H1 (cell line): ENCODE measurements at regions not wholly inside any gene's neighbourhood (a gene's known extent, or its start where the extent isn't known, plus 50 kb on each side); places are given as distances from the start of the nearest gene placed in this dataset.

Experiments used
- CHD2 ChIP-seq: IDR thresholded peaks from 2 replicates; pipeline ENCODE4 v1.6.1; 2012; ENCODE audit warnings: low read length, improper control_type of control experiment
- EZH2 ChIP-seq: fragments of 200-600 bp; sonication (generic); IDR thresholded peaks from 2 replicates; pipeline ENCODE4 v1.7.1; 2012; ENCODE audit warnings: low read depth, mild to moderate bottlenecking, moderate library complexity, low read length, inconsistent platforms; ENCODE audit not compliant: severe bottlenecking
- JUN ChIP-seq: IDR thresholded peaks from 2 replicates; pipeline ENCODE4 v1.6.1; 2011; ENCODE audit warnings: low read depth, mild to moderate bottlenecking, improper control_type of control experiment, low read length
- MAFK ChIP-seq: IDR thresholded peaks from 2 replicates; pipeline ENCODE4 v1.6.1; 2012; ENCODE audit warnings: low read depth, mild to moderate bottlenecking, improper control_type of control experiment, low read length
- SIRT6 ChIP-seq: IDR thresholded peaks from one replicate; pipeline ENCODE4 v1.7.1; 2012; ENCODE audit warnings: low read length, inconsistent platforms
- SP2 ChIP-seq: IDR thresholded peaks from 2 replicates; pipeline ENCODE4 v1.6.1; 2012; ENCODE audit warnings: mild to moderate bottlenecking, low read length, inconsistent platforms
- SUZ12 ChIP-seq: fragments of 200-600 bp; sonication (generic); IDR thresholded peaks from 2 replicates; pipeline ENCODE4 v1.6.1; 2012; ENCODE audit warnings: mild to moderate bottlenecking, inconsistent platforms, low read length, moderate library complexity, mixed read lengths
- TEAD4 ChIP-seq: IDR thresholded peaks from 2 replicates; pipeline ENCODE4 v1.6.1; 2012; ENCODE audit warnings: low read depth, low read length, inconsistent platforms, mixed read lengths
- YY1 ChIP-seq: IDR thresholded peaks from 2 replicates; pipeline ENCODE4 v1.6.1; 2011; ENCODE audit warnings: low read depth, mild to moderate bottlenecking, low read length
- TF ChIP-seq, protein P1 (sequence below): fragments of 300-600 bp; sonication (generic); IDR thresholded peaks from 2 replicates; pipeline ENCODE4 v1.7.1; 2012; ENCODE audit warnings: low read length, moderate library complexity, mild to moderate bottlenecking, inconsistent platforms; ENCODE audit not compliant: insufficient replicate concordance
- TF ChIP-seq, protein P2 (sequence below), 3 experiments: IDR thresholded peaks; 1 replicate in 2 of 3; 2 replicates in 1 of 3; pipeline versions ENCODE4 v1.5.1 to v1.6.1; 2011; ENCODE audit warnings: low read length in 3 of 3, mild to moderate bottlenecking in 3 of 3, inconsistent platforms in 2 of 3, low read depth in 1 of 3, moderate library complexity in 1 of 3; ENCODE audit not compliant: insufficient read depth in 1 of 3; ENCODE audit errors: control extremely low read depth in 1 of 3

DNA sequence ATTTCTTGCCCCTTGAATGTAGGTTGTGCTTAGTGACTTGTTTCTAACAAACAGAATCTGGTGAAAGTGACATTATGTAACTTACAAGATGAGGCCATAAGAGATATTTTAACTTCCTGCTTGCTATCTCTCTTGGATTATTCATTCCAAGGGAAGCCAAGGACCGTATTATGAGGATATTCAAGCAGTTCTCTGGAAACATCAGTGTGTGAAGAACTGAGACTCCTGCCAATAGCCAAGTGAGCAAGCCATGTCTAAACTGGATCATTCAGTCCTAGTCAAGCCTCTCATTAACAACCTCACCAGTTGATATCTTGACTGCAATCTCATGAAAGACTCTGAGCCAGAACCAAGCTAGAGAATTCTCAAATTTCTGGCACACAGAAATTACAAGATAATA is 765.1 kb upstream of the SLC8A1 start (continued):
- TF ChIP-seq, protein P1, sequence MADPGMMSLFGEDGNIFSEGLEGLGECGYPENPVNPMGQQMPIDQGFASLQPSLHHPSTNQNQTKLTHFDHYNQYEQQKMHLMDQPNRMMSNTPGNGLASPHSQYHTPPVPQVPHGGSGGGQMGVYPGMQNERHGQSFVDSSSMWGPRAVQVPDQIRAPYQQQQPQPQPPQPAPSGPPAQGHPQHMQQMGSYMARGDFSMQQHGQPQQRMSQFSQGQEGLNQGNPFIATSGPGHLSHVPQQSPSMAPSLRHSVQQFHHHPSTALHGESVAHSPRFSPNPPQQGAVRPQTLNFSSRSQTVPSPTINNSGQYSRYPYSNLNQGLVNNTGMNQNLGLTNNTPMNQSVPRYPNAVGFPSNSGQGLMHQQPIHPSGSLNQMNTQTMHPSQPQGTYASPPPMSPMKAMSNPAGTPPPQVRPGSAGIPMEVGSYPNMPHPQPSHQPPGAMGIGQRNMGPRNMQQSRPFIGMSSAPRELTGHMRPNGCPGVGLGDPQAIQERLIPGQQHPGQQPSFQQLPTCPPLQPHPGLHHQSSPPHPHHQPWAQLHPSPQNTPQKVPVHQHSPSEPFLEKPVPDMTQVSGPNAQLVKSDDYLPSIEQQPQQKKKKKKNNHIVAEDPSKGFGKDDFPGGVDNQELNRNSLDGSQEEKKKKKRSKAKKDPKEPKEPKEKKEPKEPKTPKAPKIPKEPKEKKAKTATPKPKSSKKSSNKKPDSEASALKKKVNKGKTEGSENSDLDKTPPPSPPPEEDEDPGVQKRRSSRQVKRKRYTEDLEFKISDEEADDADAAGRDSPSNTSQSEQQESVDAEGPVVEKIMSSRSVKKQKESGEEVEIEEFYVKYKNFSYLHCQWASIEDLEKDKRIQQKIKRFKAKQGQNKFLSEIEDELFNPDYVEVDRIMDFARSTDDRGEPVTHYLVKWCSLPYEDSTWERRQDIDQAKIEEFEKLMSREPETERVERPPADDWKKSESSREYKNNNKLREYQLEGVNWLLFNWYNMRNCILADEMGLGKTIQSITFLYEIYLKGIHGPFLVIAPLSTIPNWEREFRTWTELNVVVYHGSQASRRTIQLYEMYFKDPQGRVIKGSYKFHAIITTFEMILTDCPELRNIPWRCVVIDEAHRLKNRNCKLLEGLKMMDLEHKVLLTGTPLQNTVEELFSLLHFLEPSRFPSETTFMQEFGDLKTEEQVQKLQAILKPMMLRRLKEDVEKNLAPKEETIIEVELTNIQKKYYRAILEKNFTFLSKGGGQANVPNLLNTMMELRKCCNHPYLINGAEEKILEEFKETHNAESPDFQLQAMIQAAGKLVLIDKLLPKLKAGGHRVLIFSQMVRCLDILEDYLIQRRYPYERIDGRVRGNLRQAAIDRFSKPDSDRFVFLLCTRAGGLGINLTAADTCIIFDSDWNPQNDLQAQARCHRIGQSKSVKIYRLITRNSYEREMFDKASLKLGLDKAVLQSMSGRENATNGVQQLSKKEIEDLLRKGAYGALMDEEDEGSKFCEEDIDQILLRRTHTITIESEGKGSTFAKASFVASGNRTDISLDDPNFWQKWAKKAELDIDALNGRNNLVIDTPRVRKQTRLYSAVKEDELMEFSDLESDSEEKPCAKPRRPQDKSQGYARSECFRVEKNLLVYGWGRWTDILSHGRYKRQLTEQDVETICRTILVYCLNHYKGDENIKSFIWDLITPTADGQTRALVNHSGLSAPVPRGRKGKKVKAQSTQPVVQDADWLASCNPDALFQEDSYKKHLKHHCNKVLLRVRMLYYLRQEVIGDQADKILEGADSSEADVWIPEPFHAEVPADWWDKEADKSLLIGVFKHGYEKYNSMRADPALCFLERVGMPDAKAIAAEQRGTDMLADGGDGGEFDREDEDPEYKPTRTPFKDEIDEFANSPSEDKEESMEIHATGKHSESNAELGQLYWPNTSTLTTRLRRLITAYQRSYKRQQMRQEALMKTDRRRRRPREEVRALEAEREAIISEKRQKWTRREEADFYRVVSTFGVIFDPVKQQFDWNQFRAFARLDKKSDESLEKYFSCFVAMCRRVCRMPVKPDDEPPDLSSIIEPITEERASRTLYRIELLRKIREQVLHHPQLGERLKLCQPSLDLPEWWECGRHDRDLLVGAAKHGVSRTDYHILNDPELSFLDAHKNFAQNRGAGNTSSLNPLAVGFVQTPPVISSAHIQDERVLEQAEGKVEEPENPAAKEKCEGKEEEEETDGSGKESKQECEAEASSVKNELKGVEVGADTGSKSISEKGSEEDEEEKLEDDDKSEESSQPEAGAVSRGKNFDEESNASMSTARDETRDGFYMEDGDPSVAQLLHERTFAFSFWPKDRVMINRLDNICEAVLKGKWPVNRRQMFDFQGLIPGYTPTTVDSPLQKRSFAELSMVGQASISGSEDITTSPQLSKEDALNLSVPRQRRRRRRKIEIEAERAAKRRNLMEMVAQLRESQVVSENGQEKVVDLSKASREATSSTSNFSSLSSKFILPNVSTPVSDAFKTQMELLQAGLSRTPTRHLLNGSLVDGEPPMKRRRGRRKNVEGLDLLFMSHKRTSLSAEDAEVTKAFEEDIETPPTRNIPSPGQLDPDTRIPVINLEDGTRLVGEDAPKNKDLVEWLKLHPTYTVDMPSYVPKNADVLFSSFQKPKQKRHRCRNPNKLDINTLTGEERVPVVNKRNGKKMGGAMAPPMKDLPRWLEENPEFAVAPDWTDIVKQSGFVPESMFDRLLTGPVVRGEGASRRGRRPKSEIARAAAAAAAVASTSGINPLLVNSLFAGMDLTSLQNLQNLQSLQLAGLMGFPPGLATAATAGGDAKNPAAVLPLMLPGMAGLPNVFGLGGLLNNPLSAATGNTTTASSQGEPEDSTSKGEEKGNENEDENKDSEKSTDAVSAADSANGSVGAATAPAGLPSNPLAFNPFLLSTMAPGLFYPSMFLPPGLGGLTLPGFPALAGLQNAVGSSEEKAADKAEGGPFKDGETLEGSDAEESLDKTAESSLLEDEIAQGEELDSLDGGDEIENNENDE, result no peak
- TF ChIP-seq MAFK, result no peak
- no peak for TF ChIP-seq SIRT6
- no peak for TF ChIP-seq TEAD4
- TF ChIP-seq SP2, result no peak
- no peak for TF ChIP-seq CHD2
- no peak for TF ChIP-seq EZH2
- TF ChIP-seq, protein P2, sequence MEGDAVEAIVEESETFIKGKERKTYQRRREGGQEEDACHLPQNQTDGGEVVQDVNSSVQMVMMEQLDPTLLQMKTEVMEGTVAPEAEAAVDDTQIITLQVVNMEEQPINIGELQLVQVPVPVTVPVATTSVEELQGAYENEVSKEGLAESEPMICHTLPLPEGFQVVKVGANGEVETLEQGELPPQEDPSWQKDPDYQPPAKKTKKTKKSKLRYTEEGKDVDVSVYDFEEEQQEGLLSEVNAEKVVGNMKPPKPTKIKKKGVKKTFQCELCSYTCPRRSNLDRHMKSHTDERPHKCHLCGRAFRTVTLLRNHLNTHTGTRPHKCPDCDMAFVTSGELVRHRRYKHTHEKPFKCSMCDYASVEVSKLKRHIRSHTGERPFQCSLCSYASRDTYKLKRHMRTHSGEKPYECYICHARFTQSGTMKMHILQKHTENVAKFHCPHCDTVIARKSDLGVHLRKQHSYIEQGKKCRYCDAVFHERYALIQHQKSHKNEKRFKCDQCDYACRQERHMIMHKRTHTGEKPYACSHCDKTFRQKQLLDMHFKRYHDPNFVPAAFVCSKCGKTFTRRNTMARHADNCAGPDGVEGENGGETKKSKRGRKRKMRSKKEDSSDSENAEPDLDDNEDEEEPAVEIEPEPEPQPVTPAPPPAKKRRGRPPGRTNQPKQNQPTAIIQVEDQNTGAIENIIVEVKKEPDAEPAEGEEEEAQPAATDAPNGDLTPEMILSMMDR (IDR thresholded peaks at IDR 0.05; ENCODE audit: control extremely low read depth in 1 of 3, insufficient read depth in 1 of 3, low read depth in 1 of 3, low read length in 3 of 3), result no peak
- TF ChIP-seq SUZ12, result no peak
- TF ChIP-seq YY1, result no peak
- no peak for TF ChIP-seq JUN
